Erythroblast (primary cell): ENCODE measurements at regions not wholly inside any gene's neighbourhood (a gene's known extent, or its start where the extent isn't known, plus 50 kb on each side); places are given as distances from the start of the nearest gene placed in this dataset.
A peak's percentile ranks its signal among the peaks of the same experiment; 100 is the strongest.
"Not testable (repeated sequence)": the region's sequence is repeated elsewhere in the genome, so short reads cannot be mapped to it uniquely, and the experiment has no call there.

Experiments used
- DNase-seq, 2 experiments: peaks; one replicate each; lab custom pipeline; 2025; lab: John Stamatoyannopoulos, UW
- GATA1 ChIP-seq: IDR thresholded peaks from 2 replicates; pipeline ENCODE4 v1.6.1; 2011; ENCODE audit warnings: low read depth, mild to moderate bottlenecking, control low read depth, low read length, moderate library complexity
- POLR2A ChIP-seq: IDR thresholded peaks from 2 replicates; pipeline ENCODE4 v1.6.1; 2011; ENCODE audit warnings: mild to moderate bottlenecking, low read length

- DNase-seq = not testable (repeated sequence)
Measured at GRCh38 chr16:21487956-21488355, 111.4 kb upstream of the METTL9 start.

GRCh38 chr16:21499046-21499445, 100.3 kb upstream of the METTL9 start:
- not testable (repeated sequence) for DNase-seq

GRCh38 chr16:21501223-21501868, 98.0 kb upstream of the METTL9 start:
- DNase-seq = peak; percentile 82 to 90

- DNase-seq = peak; percentile 94 to 98
- peak; percentile 87 for TF ChIP-seq POLR2A
- TF ChIP-seq GATA1 = no peak
Measured at GRCh38 chr16:21501869-21502667, 97.3 kb upstream of the METTL9 start.

GRCh38 chr16:21503574-21503920, 95.8 kb upstream of the METTL9 start:
- not testable (repeated sequence) for DNase-seq

GRCh38 chr16:21503941-21504832, 95.2 kb upstream of the METTL9 start:
- not testable (repeated sequence) for DNase-seq

- not testable (repeated sequence) for DNase-seq
Measured at GRCh38 chr16:21505751-21506520, 93.4 kb upstream of the METTL9 start.

- not testable (repeated sequence) for DNase-seq
Measured at GRCh38 chr16:21506857-21507456, 92.4 kb upstream of the METTL9 start.

- peak; percentile 45 to 50 for DNase-seq
Measured at GRCh38 chr16:21507631-21508305, 91.6 kb upstream of the METTL9 start.

- peak; percentile 97 to 99 for DNase-seq
Measured at GRCh38 chr16:21508661-21509436, 90.5 kb upstream of the METTL9 start.

GRCh38 chr16:21509437-21510086, 89.8 kb upstream of the METTL9 start:
- not testable (repeated sequence) for DNase-seq

More at GRCh38 chr16:21508661-21509436, 90.5 kb upstream of the METTL9 start:
- TF ChIP-seq GATA1 (peak; percentile 91), POLR2A (peak; percentile 61)

GRCh38 chr16:21510869-21511255, 88.5 kb upstream of the METTL9 start:
- not testable (repeated sequence) for DNase-seq
